ENCODE measurements at regions not wholly inside any gene's neighbourhood (a gene's known extent, or its start where the extent isn't known, plus 50 kb on each side); places are given as distances from the start of the nearest gene placed in this dataset.
"Not testable (repeated sequence)": the region's sequence is repeated elsewhere in the genome, so short reads cannot be mapped to it uniquely, and the experiment has no call there.

DNA sequence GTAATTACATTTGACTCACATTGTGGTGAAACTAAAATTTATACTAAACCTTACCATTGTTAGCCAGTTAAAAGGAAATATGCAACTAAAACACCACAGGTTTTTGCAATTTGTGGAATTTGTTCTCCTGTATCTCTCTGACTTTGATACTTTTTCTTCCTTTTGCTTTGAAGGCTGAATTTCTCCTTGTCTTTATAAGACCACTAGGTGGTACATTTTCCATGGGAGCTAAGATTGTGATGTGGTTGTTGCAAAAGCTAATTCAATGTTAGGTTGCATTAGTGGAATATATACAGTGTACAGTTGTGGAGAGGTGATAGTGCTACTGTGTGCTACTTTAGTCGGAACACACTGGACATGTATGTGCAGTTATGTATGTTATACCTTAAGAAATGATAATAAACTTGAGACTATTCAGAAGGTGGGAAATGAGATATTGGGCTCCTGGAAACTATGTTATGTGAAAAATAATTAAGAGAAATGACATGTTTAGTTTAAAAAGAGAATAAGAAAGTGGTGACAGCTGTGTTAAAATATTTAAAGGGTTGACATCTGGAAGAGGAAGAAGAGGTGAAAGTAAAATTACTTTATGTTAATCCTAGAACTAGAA lies 70.3 kb downstream of the ARL9 start:
- DNase-seq (ENCODE audit: low read depth): peak; percentile 35

DNA sequence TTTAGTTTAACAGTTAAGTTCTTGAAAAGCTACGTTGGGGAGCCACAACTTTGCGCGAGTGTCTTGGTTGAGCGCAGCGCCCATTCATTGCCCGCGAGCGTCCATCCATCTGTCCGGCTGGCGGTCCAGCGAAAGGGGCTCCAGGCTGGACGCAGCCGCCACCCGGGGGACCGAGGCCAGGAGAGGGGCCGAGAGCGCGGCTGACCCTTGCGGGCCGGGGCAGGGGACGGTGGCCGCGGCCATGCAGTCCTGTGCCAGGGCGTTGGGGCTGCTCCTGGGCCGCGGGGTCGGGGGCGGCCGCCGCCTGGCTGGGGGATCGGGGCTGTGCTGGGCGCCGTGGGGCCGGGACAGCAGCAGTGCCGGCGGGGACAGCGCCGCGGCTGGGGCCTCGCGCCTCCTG lies 86.8 kb downstream of the ARL9 start:
- not testable (repeated sequence) for DNase-seq (ENCODE audit: low read depth)
